Ovary (tissue), 3 donors: ENCODE measurements at regions not wholly inside any gene's neighbourhood (a gene's known extent, or its start where the extent isn't known, plus 50 kb on each side); places are given as distances from the start of the nearest gene placed in this dataset.
"Not testable (repeated sequence)": the region's sequence is repeated elsewhere in the genome, so short reads cannot be mapped to it uniquely, and the experiment has no call there.

Experiments used
- CTCF ChIP-seq, 3 donors: fragments of 450-650 bp in 2 of 3; fragments of 200-600 bp in 1 of 3; IDR thresholded peaks; one replicate each; pipeline versions ENCODE4 v1.5.1 to v1.8.0; 2016 to 2022; ENCODE audit warnings: antibody characterized with exemption in 3 of 3, mild to moderate bottlenecking in 1 of 3
- EP300 ChIP-seq: sonication (generic); formaldehyde crosslinking; IDR thresholded peaks from one replicate; pipeline ENCODE4 v1.6.1; 2017; ENCODE audit warnings: antibody characterized with exemption
- POLR2A ChIP-seq: fragments of 450-650 bp; IDR thresholded peaks from one replicate; pipeline ENCODE4 v1.6.1; 2017; ENCODE audit warnings: antibody characterized with exemption, mild to moderate bottlenecking, moderate library complexity
- donor health status: DM: no; HTN: no; CAD: no.

DNA sequence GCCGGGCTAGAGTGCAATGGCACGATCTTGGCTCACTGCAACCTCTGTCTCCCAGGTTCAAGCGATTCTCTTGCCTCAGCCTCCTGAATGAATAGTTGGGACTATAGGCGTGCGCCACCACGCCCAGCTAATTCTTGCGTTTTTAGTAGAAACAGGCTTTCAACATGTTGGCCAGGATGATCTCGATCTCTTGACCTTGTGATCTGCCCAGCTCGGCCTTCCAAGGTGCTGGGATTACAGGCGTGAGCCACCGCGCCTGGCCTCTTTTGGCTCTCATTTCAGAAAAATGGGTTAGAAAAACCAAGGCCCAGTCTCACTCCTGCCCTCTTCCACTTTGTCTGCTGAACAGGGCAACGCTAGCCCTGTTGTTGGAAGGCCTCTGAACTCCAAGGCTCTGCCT, 72.0 kb upstream of the JCAD start:
- TF ChIP-seq CTCF (IDR thresholded peaks at IDR 0.05); POLR2A; EP300: not testable (repeated sequence)
